Stimulated activated CD4-positive, alpha-beta T cell treated with anti-CD3 and anti-CD28 coated beads, Interleukin-2, amount 100 ng/mL, for 24 hours (primary cell): ENCODE measurements at regions not wholly inside any gene's neighbourhood (a gene's known extent, or its start where the extent isn't known, plus 50 kb on each side); places are given as distances from the start of the nearest gene placed in this dataset.
"Not testable (repeated sequence)": the region's sequence is repeated elsewhere in the genome, so short reads cannot be mapped to it uniquely, and the experiment has no call there.

Experiments used
- DNase-seq, 2 donors: peaks; one replicate each; pipeline ENCODE4 v3.0.0-alpha.2; 2020

DNA sequence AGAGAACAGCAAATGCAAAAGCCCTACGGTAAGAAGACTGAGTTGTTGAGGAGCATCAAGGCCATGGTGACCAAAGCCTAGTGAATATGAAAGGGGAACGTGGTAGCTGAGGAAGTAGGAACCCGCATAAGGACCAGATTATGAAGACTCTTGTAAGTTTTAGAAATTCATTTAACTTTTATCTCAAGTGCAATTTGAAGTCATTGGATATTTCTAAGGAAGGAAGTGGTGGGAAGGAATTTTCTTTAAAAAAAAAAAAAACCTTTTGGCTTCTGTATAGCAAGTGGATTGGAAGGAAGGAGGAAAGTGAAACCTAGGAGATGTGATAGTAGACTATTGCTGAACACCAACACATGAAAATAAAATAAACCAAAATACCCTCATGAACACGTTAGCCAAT, 119.0 kb downstream of the TNFSF18 start:
- DNase-seq: no peak

DNA sequence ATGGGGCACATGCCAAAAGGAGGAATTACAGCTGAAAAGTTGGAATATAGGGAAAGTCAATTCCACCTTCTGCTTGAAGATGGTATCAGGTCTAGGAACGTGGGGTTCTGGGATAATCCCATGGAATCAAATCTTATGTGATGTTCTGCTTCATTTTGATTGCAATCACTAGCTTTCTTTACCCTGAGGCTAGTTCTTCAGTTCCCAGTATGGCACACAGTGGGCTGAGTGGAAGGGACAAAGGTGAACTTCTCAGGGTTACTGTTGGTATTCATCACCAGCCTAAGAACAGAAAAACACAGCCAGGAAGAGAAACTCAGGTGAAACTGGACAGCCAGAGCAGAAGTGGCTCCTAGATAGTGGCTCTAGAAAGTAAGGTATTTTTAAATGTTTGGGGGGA, 117.8 kb downstream of the TNFSF18 start:
- DNase-seq: no peak

DNA sequence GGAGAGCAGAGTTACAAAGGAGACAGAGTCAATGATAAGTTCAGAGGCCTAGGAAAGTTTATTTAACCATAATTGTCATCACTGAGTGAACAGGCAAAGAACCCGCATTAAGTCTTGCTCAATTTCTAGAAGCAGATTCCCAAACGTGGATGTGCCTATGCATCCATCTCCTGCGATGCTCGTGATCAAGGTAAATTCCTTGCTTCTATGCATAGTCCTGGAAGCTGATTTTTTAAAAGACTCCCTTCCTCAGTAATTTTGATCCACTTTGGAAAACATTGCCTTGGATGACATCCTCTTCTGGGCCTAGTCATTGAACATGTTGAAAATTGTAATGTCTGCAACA, 116.4 kb downstream of the TNFSF18 start:
- DNase-seq: no peak

DNA sequence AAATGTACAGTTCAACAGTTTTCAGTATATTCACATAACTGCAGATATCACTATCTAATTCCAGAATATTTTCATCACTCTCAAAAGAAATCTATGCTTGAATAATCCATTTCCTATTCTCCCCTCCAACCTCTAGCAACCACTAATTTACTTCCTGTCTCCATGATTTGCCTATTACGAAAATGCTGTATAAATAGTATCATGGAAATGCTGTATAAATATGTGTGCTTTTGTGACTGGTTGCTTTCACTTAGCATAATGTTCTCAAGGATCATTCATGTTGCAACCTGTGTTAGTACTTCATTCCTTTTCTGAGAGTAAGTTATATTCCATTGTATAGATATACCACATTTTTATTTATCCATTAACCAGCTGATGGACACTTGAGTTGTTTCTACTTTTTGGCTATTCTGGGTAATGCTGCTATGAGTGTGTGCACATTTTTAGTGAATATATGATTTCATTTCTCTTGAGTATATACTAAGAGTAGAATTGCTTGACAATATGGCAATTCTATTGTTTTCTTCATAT, 115.6 kb downstream of the TNFSF18 start:
- DNase-seq: no peak

DNA sequence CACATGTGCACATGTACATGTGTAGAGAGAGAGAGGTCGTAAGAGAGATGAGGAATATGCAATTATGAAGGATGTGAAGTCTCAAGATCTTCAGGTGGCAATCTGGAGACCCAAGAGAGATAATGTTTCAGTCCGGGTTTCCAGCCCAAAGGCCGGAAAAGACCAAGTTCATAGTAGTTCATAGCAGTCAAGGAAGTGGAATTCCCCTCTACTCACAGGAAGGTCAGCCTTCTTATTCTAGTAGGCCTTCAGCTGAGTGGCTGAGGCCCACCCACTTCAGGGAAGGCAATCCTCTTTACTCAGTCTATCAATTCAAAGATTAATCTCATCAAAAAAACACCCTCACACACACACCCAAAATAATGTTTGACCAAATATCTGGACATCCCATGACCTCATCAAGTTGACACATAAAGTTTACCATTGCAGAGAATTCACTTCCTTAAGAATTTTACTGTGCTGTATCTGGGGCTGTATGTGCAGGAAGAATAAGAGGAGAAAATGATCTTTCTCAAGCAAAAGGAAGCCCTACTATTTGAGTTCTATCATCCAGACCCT, 114.6 kb downstream of the TNFSF18 start:
- no peak for DNase-seq

DNA sequence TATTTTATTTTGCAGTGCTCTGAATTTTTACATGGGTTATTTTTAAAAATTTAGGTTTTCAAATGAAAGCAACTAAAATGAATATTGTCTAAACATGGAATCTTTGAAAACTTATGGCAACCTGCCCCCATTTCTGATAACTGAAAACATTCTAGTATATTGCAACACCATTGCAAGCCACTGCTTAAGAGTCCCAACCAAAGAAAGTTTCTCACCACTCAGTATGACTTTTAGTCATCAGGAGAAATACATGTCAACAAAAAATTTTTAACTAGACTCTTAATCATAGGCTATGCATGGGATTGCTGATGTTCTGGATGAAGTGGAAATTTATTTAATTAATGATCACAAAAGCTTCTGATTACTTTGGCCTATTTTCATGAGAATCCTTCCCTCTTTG, 112.1 kb downstream of the TNFSF18 start:
- DNase-seq: no peak

DNA sequence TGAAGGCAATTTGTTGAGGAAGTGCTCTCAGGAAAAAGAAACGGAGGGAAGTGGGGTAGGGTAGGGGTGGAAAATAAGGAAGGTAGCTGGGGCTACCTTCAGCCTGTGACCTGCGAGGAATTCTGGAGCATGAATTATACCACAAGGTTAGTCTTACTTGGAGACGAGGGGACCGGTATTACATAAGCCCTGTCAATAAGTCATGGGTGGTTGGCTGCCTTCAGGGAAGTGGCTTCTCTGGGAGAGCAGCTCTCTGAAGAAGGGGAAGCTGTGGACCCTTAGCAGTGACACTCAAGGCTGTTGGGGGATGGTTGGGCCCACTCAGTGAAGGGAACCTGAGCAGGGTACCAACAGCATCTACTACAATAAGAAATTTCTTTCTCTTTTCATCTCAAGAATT, 111.3 kb downstream of the TNFSF18 start:
- no peak for DNase-seq

DNA sequence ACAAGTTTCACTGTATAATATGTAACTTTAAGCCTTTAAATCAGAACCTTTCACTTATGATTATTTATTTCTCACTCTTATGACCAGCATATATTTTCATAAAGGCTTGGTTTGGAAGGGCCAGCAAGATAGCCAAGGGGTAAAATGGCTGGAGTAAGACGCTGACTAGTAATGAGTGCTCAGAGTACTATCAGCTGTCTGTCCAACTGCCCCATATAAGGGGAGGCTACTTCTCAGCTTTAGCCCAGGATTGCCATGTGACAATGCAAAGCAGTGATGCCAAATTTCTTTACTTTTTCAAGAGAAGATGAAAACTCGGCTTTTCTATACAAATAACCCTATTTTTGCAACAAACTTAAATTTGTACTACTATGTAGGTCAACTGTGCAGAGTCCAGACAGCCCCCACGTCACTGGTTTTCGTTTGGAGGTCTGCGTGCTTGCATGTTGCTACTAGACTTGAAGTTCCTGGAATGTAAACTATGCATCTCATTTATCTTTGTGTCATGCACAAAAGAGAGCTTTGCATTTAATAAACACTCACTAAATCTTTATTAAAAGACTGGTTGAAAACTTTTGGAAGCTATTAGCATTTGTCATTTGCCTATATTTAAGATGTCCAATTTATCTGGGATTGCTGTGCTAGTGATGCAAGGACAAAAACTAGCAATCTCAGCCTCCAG, 110.4 kb downstream of the TNFSF18 start:
- DNase-seq: no peak

DNA sequence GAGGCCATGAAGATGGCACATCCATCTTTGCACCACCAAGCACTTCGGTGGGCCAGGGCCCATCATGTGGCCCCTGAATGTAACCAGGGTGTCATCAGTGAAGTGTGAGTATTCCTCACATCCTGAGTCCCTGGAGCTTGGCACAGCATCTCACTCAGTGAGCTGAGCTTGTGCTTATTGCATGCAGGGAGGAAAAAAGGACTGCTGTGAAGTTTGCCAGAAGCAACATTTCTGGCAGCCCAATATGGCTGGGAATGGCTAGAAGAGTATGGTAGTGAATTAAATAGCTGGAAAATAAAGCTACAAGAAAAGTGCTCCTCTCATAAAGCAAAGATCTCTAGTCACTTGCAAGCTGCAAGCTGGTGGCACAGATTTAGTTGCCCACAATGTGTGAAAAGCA, 109.3 kb downstream of the TNFSF18 start:
- DNase-seq: no peak

DNA sequence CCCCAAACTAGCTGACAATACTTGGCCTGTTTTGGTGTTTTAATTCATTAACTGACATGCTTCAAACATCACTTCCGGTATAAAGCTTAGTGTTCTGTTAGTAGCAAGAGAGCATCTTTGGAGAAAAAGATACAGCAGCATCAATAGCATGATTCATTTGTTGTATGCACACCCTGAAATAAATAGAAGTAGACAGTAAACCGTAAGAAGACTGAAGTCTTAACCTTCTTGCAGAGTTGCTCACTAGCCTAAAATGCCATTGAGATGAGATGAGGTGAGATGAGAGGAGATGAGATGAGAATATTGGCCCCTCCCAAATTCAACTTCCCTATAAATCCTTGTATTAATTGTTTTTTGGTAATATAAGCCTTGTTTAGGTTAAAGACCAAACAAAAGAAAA, 108.8 kb downstream of the TNFSF18 start:
- DNase-seq: no peak

DNA sequence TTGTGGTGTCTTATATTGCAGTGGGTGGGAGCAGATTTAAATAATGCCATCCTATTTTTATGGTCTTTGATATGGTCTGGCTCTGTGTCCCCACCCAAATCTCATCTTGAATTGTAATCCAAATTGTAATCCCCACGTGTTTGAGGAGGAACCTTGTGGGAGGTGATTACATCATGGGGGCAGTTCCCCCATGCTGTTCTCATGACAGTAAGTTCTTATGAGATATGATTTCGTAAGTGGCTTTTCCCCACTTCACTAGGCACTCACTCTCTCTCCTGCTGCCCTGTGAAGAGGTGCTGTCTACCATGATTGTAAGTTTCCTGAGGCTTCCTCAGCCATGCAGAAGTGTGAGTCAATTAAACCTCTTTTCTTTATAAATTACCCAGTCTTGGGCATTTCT, 107.6 kb downstream of the TNFSF18 start:
- DNase-seq: not testable (repeated sequence)

DNA sequence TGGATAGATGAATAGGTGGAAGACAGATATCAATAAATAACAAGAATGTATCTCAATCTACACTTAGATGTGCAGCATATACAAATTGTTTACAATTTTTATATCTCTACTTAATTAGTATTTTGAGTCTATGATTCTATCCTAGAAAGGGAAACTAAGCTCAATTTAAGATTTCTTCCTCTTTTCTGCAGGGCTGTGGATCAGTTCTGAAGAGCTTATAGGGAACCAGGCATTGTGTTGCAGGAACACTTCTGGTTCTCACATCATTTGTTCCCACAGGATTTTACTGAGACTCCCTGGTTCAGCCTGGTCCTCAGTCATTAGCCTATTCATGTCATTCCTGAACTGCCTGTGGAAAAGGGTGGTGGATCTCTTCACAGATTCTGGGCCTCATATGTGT, 105.8 kb downstream of the TNFSF18 start:
- no peak for DNase-seq

DNA sequence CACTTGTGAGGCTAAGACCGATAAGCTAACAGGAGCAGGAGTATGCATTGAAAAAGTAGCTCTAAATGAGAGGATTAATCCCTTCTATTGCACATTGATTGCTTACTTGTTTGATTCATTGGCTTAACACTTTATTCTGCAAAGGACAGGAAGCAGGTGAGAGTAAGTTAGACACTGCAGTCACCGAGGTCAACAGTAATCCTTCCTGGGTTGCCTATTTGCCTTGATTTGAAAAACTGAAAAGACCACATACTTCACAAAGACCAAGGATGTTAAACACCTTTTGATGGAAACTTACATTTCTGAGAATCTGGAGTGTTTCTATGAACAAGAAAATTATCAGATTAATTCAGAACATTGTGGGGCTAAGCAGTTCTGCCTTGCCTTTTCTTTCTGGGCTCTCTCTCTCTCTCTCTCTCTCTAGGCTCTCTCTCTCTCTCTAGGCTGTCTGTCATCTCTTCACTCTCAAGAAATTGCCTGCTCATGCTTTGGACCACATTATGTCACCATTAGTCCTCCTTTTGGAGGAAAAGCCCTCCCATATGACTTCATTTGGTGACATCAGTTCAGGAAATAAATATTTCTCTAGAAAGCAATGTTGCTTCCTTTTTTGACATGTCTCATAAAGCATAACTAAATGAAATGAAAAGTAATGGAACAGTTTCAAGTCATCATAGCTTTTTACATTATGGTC, 103.8 kb downstream of the TNFSF18 start:
- no peak for DNase-seq

DNA sequence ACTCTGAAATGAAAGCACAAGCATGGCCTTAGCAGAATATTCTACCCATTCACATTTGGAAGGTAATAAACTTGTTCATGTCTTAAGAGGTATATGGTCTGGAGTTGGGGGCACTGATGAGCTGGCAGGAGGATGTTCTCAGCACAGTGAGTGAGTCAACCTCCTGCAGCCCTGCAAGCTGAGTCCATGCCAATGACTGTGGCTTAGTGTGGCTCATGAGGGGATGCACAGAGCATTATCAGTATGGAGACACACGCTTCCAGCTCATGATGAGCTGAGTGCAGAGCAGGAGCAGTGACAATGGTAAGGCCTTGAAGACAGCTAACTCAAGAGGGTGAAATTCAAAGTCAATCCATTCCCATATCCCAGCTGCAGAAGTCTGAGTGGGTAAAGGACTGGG, 102.3 kb downstream of the TNFSF18 start:
- peak; percentile 1 to 21 for DNase-seq

DNA sequence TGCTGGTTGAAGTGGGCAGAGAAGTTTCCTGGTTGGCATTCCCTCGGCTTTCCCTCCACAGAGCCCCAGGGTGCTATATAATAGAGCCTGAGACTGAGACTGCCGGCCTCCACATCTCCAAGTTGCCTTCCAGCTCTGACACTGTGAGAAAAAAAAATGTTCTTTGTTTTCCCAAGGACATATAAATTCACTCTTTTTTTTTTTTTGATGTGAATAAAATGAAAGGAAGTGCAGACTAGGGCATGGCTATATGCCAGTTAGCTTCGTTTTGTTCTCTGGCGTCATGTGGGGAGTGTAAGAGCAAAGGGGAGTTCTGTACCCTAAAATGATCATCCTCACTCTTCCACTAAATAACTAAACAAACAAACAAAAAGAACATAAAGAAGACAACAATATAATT, 101.6 kb downstream of the TNFSF18 start:
- no peak for DNase-seq

DNA sequence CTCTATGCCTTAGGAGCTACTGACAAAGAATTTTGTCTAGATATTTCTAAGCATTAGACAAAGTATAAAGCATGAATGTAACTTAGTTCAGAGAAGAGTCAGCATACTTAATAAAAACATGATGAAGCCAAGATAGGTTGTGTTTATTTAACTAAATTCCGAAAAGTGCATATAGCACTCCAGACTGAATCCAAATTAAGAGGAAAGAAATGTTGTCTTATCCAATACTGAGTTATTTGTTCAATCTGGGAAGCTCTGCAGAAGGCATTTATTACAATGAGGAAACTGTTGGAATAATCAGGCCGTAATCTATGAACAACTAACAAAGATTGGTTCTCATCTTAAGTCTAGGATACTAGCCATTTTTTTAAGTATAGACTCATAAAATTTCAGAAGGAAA, 100.2 kb downstream of the TNFSF18 start:
- no peak for DNase-seq

DNA sequence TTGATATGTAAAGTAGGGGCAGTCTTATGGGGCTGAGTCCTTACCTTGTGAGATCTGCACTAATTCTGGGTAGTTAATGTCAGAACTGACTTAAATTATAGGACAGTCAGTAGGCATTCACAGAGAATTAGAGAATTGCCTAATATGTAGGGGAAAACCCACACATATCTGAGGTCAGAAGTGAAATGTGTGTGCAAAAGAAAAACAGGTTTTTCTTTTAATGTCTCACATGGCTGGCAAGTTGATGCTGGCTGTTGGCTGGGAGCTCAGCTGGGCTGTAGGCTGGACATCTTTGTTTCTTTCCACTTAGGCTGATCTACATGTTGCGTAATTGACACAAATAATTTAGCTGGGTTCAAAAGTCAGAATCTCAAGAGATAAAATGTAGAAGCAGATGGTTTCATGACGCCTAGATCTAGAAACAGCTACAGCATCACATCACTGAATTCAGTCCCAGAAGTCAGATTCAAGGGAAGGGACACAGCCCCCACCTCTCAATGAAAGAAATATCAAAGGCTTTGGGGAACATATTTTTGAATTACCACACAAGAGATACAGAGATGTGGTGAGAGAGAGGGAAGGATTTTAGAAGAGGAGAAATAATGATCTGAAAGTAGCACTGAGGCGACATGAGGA, 98.9 kb downstream of the TNFSF18 start:
- no peak for DNase-seq

DNA sequence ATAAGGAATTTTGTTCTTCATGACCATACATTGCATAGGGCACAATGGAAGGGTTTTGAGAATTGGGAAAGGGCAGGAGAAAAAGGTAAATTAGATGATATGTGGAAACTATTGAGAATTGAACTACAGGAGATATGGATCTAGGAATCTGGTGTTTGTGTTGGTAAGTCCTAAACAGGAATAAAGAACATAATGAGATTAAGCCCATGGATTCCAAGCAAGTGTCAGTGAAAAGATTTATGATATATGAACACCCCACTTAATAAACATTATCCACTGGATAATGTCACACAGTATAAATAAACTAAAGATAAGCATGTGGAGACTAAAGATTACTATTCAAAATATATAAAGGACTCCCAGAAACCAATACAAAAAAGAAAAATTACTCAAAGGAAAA, 98.2 kb downstream of the TNFSF18 start:
- DNase-seq: no peak

DNA sequence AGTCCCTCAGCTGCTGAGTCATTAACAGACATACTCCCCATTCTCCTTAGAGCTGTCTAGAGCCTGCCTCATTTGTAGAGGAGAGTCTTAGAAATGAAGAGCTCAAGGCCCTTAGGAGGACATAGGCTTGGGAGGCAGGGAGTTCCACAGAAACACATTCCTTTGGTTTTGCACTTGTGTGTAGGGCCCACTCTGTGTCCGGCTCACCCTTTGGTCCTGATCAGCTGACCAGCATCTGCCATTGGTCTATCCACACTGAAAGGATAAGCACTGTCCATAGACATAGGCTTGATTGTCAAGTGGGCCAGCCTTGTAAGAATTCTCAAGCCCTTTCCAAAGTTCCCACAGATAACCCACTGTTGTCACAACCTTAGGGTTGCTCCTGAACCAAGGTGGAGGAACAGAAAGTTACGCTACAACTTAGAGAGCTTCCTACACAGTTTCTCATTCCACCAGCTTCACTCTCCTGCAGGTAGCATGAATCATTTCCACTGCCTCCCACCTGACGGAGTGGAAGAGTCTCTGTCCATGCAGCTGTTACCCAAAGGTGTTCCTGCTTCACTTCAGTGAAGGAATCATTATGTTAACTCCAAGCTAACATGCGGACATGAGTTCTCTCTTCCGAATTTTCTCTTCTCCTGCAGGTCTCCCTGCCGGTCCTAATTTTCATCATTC, 96.1 kb downstream of the TNFSF18 start:
- DNase-seq: no peak

DNA sequence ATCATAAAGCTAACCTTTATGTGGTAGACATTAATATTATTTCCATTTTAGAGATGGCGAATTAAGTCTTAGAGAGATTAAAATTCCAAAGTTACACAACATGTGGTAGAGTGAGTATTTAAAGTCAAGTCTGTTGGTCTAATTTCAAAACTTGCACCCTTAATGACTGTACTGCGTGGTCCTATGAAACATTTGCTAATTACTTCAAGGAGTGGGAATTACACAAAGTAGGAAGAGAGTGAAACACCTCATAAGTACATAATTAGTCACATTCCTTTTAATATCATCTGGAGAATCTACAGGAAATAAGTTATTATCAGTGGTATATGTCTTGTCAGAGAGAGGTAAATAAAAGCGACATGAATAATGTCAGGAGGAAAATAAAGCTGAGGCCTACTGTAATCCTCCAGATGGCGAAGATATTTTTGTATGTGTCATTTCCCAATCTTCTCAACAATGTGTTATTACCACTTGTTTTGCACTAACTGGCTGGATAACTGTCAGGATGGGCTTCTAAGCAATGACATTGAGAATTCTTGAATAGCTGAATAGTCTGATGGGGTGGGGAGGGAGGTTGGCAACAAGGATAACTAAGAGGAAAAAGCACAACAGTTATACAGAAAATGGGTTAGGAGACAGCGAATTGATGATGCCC, 95.5 kb downstream of the TNFSF18 start:
- DNase-seq: no peak

DNA sequence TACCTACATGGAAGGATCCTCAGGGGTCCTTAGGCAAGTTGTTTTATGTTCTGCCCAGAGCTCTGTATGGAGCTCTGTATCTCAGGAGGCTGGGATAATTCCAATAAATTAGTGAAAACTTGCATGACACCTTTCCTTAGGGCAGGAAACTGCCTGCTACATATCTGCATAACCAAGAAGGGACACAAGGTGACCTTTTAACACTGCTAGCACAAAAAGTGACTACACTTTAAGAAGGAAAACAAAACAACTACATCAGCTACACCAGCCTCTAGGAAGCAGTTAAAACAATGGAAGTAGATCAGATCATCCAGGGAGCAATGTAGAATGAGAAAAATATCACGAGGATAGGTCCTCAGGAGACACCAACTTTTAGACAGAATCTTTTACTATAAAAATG, 93.9 kb downstream of the TNFSF18 start:
- no peak for DNase-seq

DNA sequence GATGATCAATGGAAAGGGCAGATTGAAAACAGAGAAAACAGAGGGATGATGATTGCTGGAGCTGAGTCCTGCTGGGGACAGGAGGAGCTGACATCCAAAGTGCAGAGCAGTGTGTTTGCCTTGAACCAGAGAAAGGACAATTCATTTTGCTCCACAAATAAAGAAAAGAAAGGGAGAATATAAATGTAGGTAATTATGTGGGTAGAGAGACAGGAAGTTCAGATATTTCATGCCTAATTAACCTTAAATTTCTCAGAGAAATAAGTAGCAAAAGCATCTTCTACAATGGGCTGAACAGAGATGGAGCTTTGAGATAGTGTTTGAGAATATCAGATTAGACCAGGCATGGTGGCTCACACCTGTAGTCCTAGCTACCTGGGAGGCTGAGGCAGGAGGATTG, 93.2 kb downstream of the TNFSF18 start:
- no peak for DNase-seq

DNA sequence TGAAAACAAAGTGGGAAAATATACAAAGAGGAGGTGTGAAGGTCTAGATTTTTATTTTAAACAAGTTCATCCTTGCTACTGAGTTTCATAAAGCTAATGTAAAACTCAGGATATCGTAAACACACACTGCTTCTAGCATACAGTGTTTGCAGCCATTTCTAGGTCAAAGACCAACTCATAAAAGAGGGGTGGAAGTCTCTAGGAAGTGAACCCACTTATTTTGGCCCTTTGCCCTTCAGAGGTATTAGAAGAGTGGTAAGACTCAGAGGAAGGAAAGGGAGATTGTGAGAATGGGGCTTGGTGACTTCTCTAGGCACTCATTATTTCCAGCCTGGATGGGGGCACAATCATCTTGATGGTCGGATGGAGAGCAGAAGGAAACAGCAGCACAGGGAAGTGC, 91.2 kb downstream of the TNFSF18 start:
- no peak for DNase-seq
